Psoas muscle (tissue), 7 donors: ENCODE measurements at regions not wholly inside any gene's neighbourhood (a gene's known extent, or its start where the extent isn't known, plus 50 kb on each side); places are given as distances from the start of the nearest gene placed in this dataset.

Source experiments
- ATAC-seq, 4 donors: fragments of 200-7000 bp; cut with Tn5 transposase; one replicate each; pipeline ENCODE4 v1.9.1; 2020; ENCODE audit warnings: moderate library complexity in 3 of 4, mild to moderate bottlenecking in 2 of 4
- DNase-seq, 2 donors: peaks; one replicate each; pipeline ENCODE4 v3.0.0-alpha.2; 2020
- H3K27ac ChIP-seq: fragments of 200-600 bp; one replicate; pipeline ENCODE4 v1.8.0; 2022
- H3K27me3 ChIP-seq, 3 donors: fragments of 200-600 bp in 1 of 3; one replicate each; pipeline versions ENCODE4 v1.6.1 to v1.8.0; 2013 to 2022; ENCODE audit warnings: low read length in 2 of 3, mild to moderate bottlenecking in 2 of 3, moderate library complexity in 1 of 3; ENCODE audit not compliant: insufficient read depth in 3 of 3
- H3K36me3 ChIP-seq, 2 donors: fragments of 200-600 bp in 1 of 2; one replicate each; pipeline versions ENCODE4 v1.6.1 to v1.8.0; 2013 to 2022; ENCODE audit warnings: low read depth in 1 of 2, mild to moderate bottlenecking in 1 of 2, moderate library complexity in 1 of 2; ENCODE audit not compliant: insufficient read depth in 1 of 2
- H3K4me1 ChIP-seq: fragments of 200-600 bp; one replicate; pipeline ENCODE4 v1.8.0; 2022
- H3K4me3 ChIP-seq: fragments of 200-600 bp; one replicate; pipeline ENCODE4 v1.8.0; 2022; ENCODE audit warnings: mild to moderate bottlenecking
- H3K9me3 ChIP-seq: fragments of 200-600 bp; one replicate; pipeline ENCODE4 v1.8.0; 2022
- CTCF ChIP-seq: fragments of 200-600 bp; IDR thresholded peaks from one replicate; pipeline ENCODE4 v1.8.0; 2022; ENCODE audit warnings: antibody characterized with exemption
- WGBS, 3 donors: extraction: QIAGEN DNeasy Blood & Tissue Kit; methylation state at CpG; one replicate each; pipeline versions ENCODE4 v1.1.6 to v1.1.7; 2013; 5-methylcytosine and 5-hydroxymethylcytosine counted together
- intact Hi-C, 2 donors: fragments of 100-400 bp; cut with DNase I; formaldehyde crosslinking; loops; one replicate each; pipeline versions ENCODE4 v1.11.0 to v1.14.2; 2022
- donor health status: healthy with polysubstance abuse.
- donor health status: DM: no; HTN: no; CAD: no; lungs with moderate emphysema.
- donor health status: Bipolar disorder and iron deficiency.
- donor health status: healthy.
- donor health status: DM: yes; HTN: yes; CAD: no.
- donor health status: DM: no; HTN: no; CAD: no.
- donor health status: DM: yes; HTN: yes; CAD: no.

- DNase-seq (no peak), ATAC-seq (no peak)
- WGBS, 3 donors = 66 to 79% (median 73%) methylated on average over 12 to 13 of the region's 13 CpGs
- Histone ChIP-seq H3K27ac (no peak overlapping the region), H3K36me3 (no peaks in the 10 kb centered on the region), H3K9me3 (no peaks in the 10 kb centered on the region), H3K27me3 (peaks cover 0 to 46% (median 3%) of the 10 kb centered on the region in 3 donors), H3K4me3 (no peak overlapping the region), H3K4me1 (no peaks in the 10 kb centered on the region)
- no peak for TF ChIP-seq CTCF
- intact Hi-C loops = no loop called here
Observed at GRCh38 chr11:45576461-45577215, 88.8 kb downstream of the CHST1 start.

DNA sequence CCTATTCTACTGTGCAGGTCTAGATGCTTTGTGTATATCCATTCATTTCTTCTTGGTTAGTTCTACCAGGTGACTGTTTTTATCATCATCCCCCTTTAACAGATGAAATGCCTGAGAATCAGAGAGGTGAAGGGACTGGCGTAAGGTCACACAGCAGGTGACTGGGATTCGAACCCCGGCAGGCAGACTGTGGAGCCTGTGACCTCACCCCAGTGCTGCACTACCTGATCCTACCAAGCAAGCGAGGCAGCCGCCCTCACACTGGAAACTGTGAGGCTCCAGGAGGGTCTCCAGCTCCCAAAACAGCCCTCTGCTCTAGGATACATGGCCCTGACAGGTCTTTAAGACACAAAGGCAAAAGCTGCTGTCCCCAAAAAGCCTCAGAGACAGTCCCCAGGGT, 91.7 kb downstream of the CHST1 start:
- 79 to 85% (median 84%) methylated on average over 5 of the region's 5 CpGs for WGBS, 3 donors
- DNase-seq = no peak

DNA sequence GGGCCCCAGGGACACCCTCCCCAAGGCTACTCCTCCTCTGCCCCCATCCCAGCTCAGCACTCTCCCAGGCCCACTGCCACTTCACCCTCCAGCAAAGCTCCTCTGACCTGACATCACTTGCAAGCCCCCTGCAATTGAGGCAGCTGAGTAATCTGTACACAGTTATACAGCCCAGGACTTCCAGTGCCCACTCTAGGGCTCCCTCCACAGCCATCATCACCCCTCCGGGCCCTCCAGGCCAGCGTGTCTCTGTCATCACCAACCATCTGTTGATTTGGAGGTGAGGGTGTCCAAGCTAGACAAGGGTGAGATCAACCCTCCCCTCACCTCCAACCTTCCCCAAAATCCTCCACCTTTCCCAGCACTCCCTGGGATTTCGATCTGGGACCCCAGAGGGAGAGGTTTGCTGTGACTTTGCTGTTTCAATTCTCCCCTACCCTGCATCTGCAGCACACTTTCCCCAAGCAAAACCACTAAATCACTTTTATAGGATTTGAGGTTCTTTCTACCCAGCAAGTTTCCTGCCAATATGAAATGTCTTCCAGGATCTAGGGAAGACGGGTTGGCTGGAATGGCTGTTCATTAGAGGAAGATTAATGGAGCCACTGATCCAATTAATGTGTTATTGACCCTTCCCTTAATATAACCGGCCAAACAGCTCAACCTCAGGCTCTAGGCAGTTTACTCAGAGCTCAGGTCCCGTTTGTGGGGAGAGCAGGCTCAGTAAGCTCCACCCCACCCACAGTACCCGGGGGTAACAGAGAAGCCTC, 92.9 kb downstream of the CHST1 start:
- 37 to 63% (median 55%) methylated on average over 7 of the region's 7 CpGs for WGBS, 3 donors
- H3K9me3 ChIP-seq = no peaks in the 10 kb centered on the region
- intact Hi-C loops = no loop called here
- DNase-seq = no peak
- H3K27me3 ChIP-seq = peaks cover 0 to 39% (median 0%) of the 10 kb centered on the region in 3 donors
- no peak overlapping the region for H3K27ac ChIP-seq
- H3K4me1 ChIP-seq = no peaks in the 10 kb centered on the region
- ATAC-seq = no peak
- H3K36me3 ChIP-seq = no peaks in the 10 kb centered on the region
- no peak overlapping the region for H3K4me3 ChIP-seq
- TF ChIP-seq CTCF = no peak

More for the DNA sequence above, 91.7 kb downstream of the CHST1 start:
- Histone ChIP-seq H3K4me1 (no peaks in the 10 kb centered on the region), H3K36me3 (no peaks in the 10 kb centered on the region), H3K27me3 (peaks cover 0 to 39% (median 3%) of the 10 kb centered on the region in 3 donors), H3K9me3 (no peaks in the 10 kb centered on the region), H3K27ac (no peak overlapping the region), H3K4me3 (no peak overlapping the region)
- intact Hi-C loops = no loop called here
- no peak for TF ChIP-seq CTCF
- no peak for ATAC-seq

DNA sequence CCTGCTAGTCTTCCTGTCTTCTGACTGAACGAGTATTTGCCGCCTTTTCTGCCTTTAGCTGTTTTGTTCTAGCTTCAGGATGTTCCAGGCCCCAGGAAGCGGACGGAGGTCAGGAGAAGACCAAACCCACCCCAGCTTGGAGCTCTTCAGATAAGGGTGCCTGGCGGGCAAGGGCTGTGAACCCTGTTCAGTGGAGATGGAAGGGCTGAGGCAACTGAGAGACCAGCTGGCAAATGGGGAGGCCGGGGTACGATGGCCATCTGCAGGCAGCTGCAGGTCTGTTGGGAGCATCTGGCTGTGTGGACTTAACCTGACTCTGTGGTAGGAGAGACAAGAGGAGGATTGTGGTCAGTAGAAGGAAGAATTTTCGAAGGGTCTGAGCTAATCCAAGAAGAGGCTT, 95.6 kb downstream of the CHST1 start:
- DNase-seq = no peak
- Histone ChIP-seq H3K4me3 (no peak overlapping the region), H3K27me3 (peaks cover 0 to 20% (median 0%) of the 10 kb centered on the region in 3 donors), H3K9me3 (no peaks in the 10 kb centered on the region), H3K27ac (no peak overlapping the region), H3K36me3 (no peaks in the 10 kb centered on the region), H3K4me1 (no peaks in the 10 kb centered on the region)
- no peak for TF ChIP-seq CTCF
- WGBS, 3 donors = 68 to 82% (median 77%) methylated on average over 8 of the region's 8 CpGs
- intact Hi-C loops = no loop called here
- no peak for ATAC-seq
